Fibroblast of lung (primary cell): ENCODE measurements at regions not wholly inside any gene's neighbourhood (a gene's known extent, or its start where the extent isn't known, plus 50 kb on each side); places are given as distances from the start of the nearest gene placed in this dataset.

ENCODE experiments used
- DNase-seq, 2 donors: peaks; one replicate each; pipeline versions ENCODE4 v3.0.0 to v3.0.0-alpha.2; 2010; ENCODE audit warnings: low read depth in 2 of 2
- H2AFZ ChIP-seq: 2 replicates; pipeline ENCODE4 v1.5.1; 2012; ENCODE audit warnings: low read length, control low read depth, inconsistent platforms
- H3K27ac ChIP-seq: 2 replicates; pipeline ENCODE4 v1.5.1; 2011; ENCODE audit warnings: low read length, control low read depth; ENCODE audit not compliant: insufficient read depth
- H3K27me3 ChIP-seq: 2 replicates; pipeline ENCODE4 v1.5.1; 2011; ENCODE audit warnings: mild to moderate bottlenecking, low read length; ENCODE audit not compliant: control insufficient read depth, insufficient read depth
- H3K36me3 ChIP-seq: 2 replicates; pipeline ENCODE4 v1.5.1; 2011; ENCODE audit warnings: low read length; ENCODE audit not compliant: control insufficient read depth, insufficient read depth
- H3K4me1 ChIP-seq: 2 replicates; pipeline ENCODE4 v1.5.1; 2011; ENCODE audit warnings: low read length; ENCODE audit not compliant: control insufficient read depth, insufficient read depth; ENCODE audit errors: extremely low read depth
- H3K4me2 ChIP-seq: 2 replicates; pipeline ENCODE4 v1.5.1; 2011; ENCODE audit warnings: low read length, control low read depth; ENCODE audit not compliant: insufficient read depth; ENCODE audit errors: extremely low read depth
- H3K4me3 ChIP-seq, 4 experiments: fragments of 200-600 bp in 1 of 4; sonication (generic) in 1 of 4; replicated peaks in 1 of 4; 2 replicates each; pipeline ENCODE4 v1.5.1; 2011 to 2016; ENCODE audit warnings: low read length in 4 of 4, low read depth in 3 of 4, mild to moderate bottlenecking in 3 of 4, control low read depth in 2 of 4, inconsistent platforms in 1 of 4, mixed read lengths in 1 of 4; ENCODE audit not compliant: insufficient read depth in 1 of 4; ENCODE audit errors: control extremely low read depth in 1 of 4
- H3K79me2 ChIP-seq: 2 replicates; pipeline ENCODE4 v1.5.1; 2012; ENCODE audit warnings: mild to moderate bottlenecking, low read length, inconsistent platforms; ENCODE audit not compliant: control insufficient read depth, insufficient read depth
- H3K9ac ChIP-seq: 2 replicates; pipeline ENCODE4 v1.5.1; 2011; ENCODE audit warnings: mild to moderate bottlenecking, low read length, control low read depth; ENCODE audit not compliant: insufficient read depth
- H3K9me3 ChIP-seq: 2 replicates; pipeline ENCODE4 v1.5.1; 2012; ENCODE audit warnings: low read depth, low read length; ENCODE audit not compliant: control insufficient read depth, insufficient read depth
- H4K20me1 ChIP-seq: 2 replicates; pipeline ENCODE4 v1.5.1; 2011; ENCODE audit warnings: low read length; ENCODE audit not compliant: control insufficient read depth, insufficient read depth; ENCODE audit errors: extremely low read depth
- CTCF ChIP-seq, 2 donors: IDR thresholded peaks in 1 of 2; conservative IDR thresholded peaks in 1 of 2; 1 replicate in 1 of 2; 2 replicates in 1 of 2; pipeline ENCODE4 v1.5.1; 2011 to 2012; ENCODE audit warnings: low read length in 2 of 2, control low read depth in 1 of 2, inconsistent platforms in 1 of 2, low read depth in 1 of 2, mild to moderate bottlenecking in 1 of 2
- EZH2 ChIP-seq: IDR thresholded peaks from 2 replicates; pipeline ENCODE4 v1.5.1; 2012; ENCODE audit warnings: low read length, control low read depth, mild to moderate bottlenecking; ENCODE audit errors: missing control alignments

GRCh38 chr10:4099202-4099601 is 314.2 kb upstream of the KLF6 start:
- no peak overlapping the region for H3K27ac ChIP-seq
- TF ChIP-seq EZH2 (no peak), CTCF (conservative IDR thresholded peaks at IDR 0.05 in 1 of 2, IDR thresholded peaks at IDR 0.05 in 1 of 2; ENCODE audit: low read depth in 1 of 2, low read length in 2 of 2) (no peak)
- H3K27me3 ChIP-seq, result no peaks in the 10 kb centered on the region
- H3K9ac ChIP-seq, result no peak overlapping the region
- DNase-seq, result no peak
- H3K79me2 ChIP-seq, result no peaks in the 10 kb centered on the region
- H4K20me1 ChIP-seq, result no peaks in the 10 kb centered on the region
- no peaks in the 10 kb centered on the region for H3K4me1 ChIP-seq
- no peak overlapping the region for H3K4me2 ChIP-seq
- H3K4me3 ChIP-seq, result no peak overlapping the region
- H3K9me3 ChIP-seq, result no peaks in the 10 kb centered on the region
- no peak overlapping the region for H2AFZ ChIP-seq
- no peaks in the 10 kb centered on the region for H3K36me3 ChIP-seq

- H3K36me3 ChIP-seq, result no peaks in the 10 kb centered on the region
- H3K9ac ChIP-seq, result no peak overlapping the region
- no peaks in the 10 kb centered on the region for H3K4me1 ChIP-seq
- DNase-seq, result no peak
- H3K4me3 ChIP-seq, result no peak overlapping the region
- H3K27me3 ChIP-seq, result no peaks in the 10 kb centered on the region
- no peak overlapping the region for H2AFZ ChIP-seq
- H3K79me2 ChIP-seq, result no peaks in the 10 kb centered on the region
- H3K4me2 ChIP-seq, result no peak overlapping the region
- H3K9me3 ChIP-seq, result no peaks in the 10 kb centered on the region
- TF ChIP-seq EZH2 (no peak), CTCF (conservative IDR thresholded peaks at IDR 0.05 in 1 of 2, IDR thresholded peaks at IDR 0.05 in 1 of 2; ENCODE audit: low read depth in 1 of 2, low read length in 2 of 2) (no peak)
- H4K20me1 ChIP-seq, result no peaks in the 10 kb centered on the region
- no peak overlapping the region for H3K27ac ChIP-seq
Measured at GRCh38 chr10:4095166-4095917, 310.3 kb upstream of the KLF6 start.

- Histone ChIP-seq H3K4me1 (no peaks in the 10 kb centered on the region), H3K36me3 (no peaks in the 10 kb centered on the region), H4K20me1 (no peaks in the 10 kb centered on the region), H2AFZ (no peak overlapping the region), H3K4me3 (no peak overlapping the region), H3K79me2 (no peaks in the 10 kb centered on the region), H3K9ac (no peak overlapping the region), H3K27ac (no peak overlapping the region), H3K9me3 (no peaks in the 10 kb centered on the region), H3K27me3 (no peaks in the 10 kb centered on the region), H3K4me2 (no peak overlapping the region)
- DNase-seq, result no peak
- TF ChIP-seq EZH2, result no peak
- no peak for TF ChIP-seq CTCF (conservative IDR thresholded peaks at IDR 0.05 in 1 of 2, IDR thresholded peaks at IDR 0.05 in 1 of 2; ENCODE audit: low read depth in 1 of 2, low read length in 2 of 2)
Measured at GRCh38 chr10:4094751-4095150, 309.7 kb upstream of the KLF6 start.
